ENCODE measurements at regions not wholly inside any gene's neighbourhood (a gene's known extent, or its start where the extent isn't known, plus 50 kb on each side); places are given as distances from the start of the nearest gene placed in this dataset.

DNA sequence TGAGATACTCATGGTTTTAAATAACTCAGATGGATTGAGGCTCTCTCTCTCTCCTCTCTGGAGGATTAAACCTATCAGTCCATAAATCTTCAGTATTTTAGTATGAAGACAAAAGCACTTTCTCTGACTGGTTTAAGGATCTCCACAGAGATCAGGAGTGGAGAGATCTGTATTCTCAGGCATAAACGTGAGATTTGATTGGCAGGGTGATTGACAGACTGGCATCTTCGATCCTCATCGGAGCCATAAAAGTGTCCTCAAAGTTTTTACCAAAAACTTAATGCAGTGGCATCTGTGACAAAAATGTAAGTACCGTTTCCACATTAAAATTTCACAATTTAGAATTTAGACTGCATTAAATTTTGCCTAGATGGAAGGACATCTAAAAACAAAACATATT lies 870.1 kb downstream of the KCNJ2 start:
- no peak overlapping the region for H2AFZ ChIP-seq (ENCODE audit: low read length)
- H4K91ac ChIP-seq (replicated peaks; ENCODE audit: insufficient read length, low read length): no peak overlapping the region
- no peaks in the 10 kb centered on the region for H3K36me3 ChIP-seq (ENCODE audit: control insufficient read depth in 2 of 4, insufficient read depth in 4 of 4, low read length in 3 of 4)
- CTCF ChIA-PET (ENCODE audit: partially characterized antibody): no interaction called here
- no peak overlapping the region for H2BK5ac ChIP-seq (ENCODE audit: low read depth, low read length)
- no peak overlapping the region for H3K27ac ChIP-seq (ENCODE audit: low read depth, low read length)
- POLR2A ChIA-PET (ENCODE audit: partially characterized antibody): no interaction called here
- H3K4ac ChIP-seq (replicated peaks; ENCODE audit: insufficient read length, low read depth, low read length): no peak overlapping the region
- H4K5ac ChIP-seq (ENCODE audit: insufficient read length, low read depth, low read length): no peak overlapping the region
- no peak overlapping the region for H3K23ac ChIP-seq (ENCODE audit: insufficient read length)
- no peak for DNase-seq (ENCODE audit: low read depth in 1 of 2, low spot score in 2 of 2)
- no peak for TF ChIP-seq EP300 (IDR thresholded peaks at IDR 0.05; ENCODE audit: borderline replicate concordance in 1 of 2, low read depth in 2 of 2, low read length in 2 of 2)
- TF ChIP-seq RBBP5 (IDR thresholded peaks at IDR 0.05; ENCODE audit: borderline replicate concordance, low read depth, low read length): no peak
- TF ChIP-seq ZNF274 (IDR thresholded peaks at IDR 0.05; ENCODE audit: borderline replicate concordance, extremely low read depth, low read length): no peak
- no peak for TF ChIP-seq NRF1 (IDR thresholded peaks at IDR 0.05; ENCODE audit: low read depth, low read length)
- TF ChIP-seq CBX5 (IDR thresholded peaks at IDR 0.05; ENCODE audit: low read depth, low read length): no peak
- WGBS, 2 experiments (ENCODE audit: extremely low coverage in 1 of 2, insufficient coverage in 1 of 2, insufficient read length in 1 of 2, insufficient replicate concordance in 2 of 2, low coverage in 1 of 2, low lambda C conversion rate in 2 of 2, missing lambda C conversion rate in 1 of 2): 90% methylated on average over 4 of the region's 4 CpGs; no CpG with 5 or more reads in 1 of the 2 experiments
- H3K9ac ChIP-seq (replicated peaks in 1 of 4; ENCODE audit: extremely low read depth in 1 of 4, low read depth in 3 of 4, low read length in 3 of 4): no peak overlapping the region
- no peak overlapping the region for H3K56ac ChIP-seq (replicated peaks; ENCODE audit: insufficient read length, low read depth, low read length)
- peaks cover 5 to 33% (median 18%) of the 10 kb centered on the region in 4 experiments for H3K27me3 ChIP-seq (replicated peaks in 1 of 4; ENCODE audit: control insufficient read depth in 3 of 4, extremely low read depth in 1 of 4, insufficient read depth in 3 of 4, low read length in 3 of 4)
- no peaks in the 10 kb centered on the region for H3K9me3 ChIP-seq (ENCODE audit: insufficient read depth in 2 of 2, low read depth in 1 of 2, low read length in 1 of 2)
- no peak overlapping the region for H2AK5ac ChIP-seq (ENCODE audit: low read depth, low read length)
- no peaks in the 10 kb centered on the region for H3K23me2 ChIP-seq (ENCODE audit: low read depth, low read length)
- H3K14ac ChIP-seq (ENCODE audit: insufficient read length): no peak overlapping the region
- no peaks in the 10 kb centered on the region for H3K79me1 ChIP-seq (ENCODE audit: low read depth, low read length)
- no peaks in the 10 kb centered on the region for H3K4me1 ChIP-seq (replicated peaks in 1 of 4; ENCODE audit: control insufficient read depth in 3 of 4, insufficient read depth in 4 of 4, low read length in 3 of 4)
- H2BK12ac ChIP-seq (ENCODE audit: low read depth, low read length): no peak overlapping the region
- no peak overlapping the region for H3K4me2 ChIP-seq (ENCODE audit: insufficient read depth in 1 of 2, low read depth in 2 of 2, low read length in 2 of 2)
- H3K79me2 ChIP-seq (ENCODE audit: control insufficient read depth in 1 of 2, insufficient read depth in 2 of 2, low read length in 2 of 2): no peaks in the 10 kb centered on the region
- H3K18ac ChIP-seq (ENCODE audit: extremely low read depth, low read length): no peak overlapping the region
- no peak overlapping the region for H4K8ac ChIP-seq (ENCODE audit: extremely low read depth, insufficient read depth, low read length)
- FAIRE-seq: no peak
- H3K4me3 ChIP-seq (ENCODE audit: extremely low read depth in 1 of 4, insufficient read depth in 2 of 4, low read depth in 3 of 4, low read length in 4 of 4): no peak overlapping the region
- H2BK20ac ChIP-seq (ENCODE audit: low read length): no peak overlapping the region
- H2BK15ac ChIP-seq (ENCODE audit: low read length): no peak overlapping the region
- no peaks in the 10 kb centered on the region for H4K20me1 ChIP-seq (replicated peaks in 1 of 2; ENCODE audit: control insufficient read depth in 1 of 2, insufficient read depth in 2 of 2, low read length in 2 of 2)
- H2BK120ac ChIP-seq (replicated peaks; ENCODE audit: low read depth, low read length): no peak overlapping the region
